ENCODE measurements at regions not wholly inside any gene's neighbourhood (a gene's known extent, or its start where the extent isn't known, plus 50 kb on each side); places are given as distances from the start of the nearest gene placed in this dataset.

GRCh38 chr20:40232273-40232672 is 456.8 kb downstream of the MAFB start:
- TF ChIP-seq CTCF (IDR thresholded peaks at IDR 0.05) (no peak), POLR2A (IDR thresholded peaks at IDR 0.05) (no peak)

Measured in tibial nerve (tissue), 3 donors.